Upper lobe of left lung (tissue), 4 donors: ENCODE measurements at regions not wholly inside any gene's neighbourhood (a gene's known extent, or its start where the extent isn't known, plus 50 kb on each side); places are given as distances from the start of the nearest gene placed in this dataset.

Experiments
- CTCF ChIP-seq, 6 experiments: fragments of 450-650 bp in 4 of 6; fragments of 200-600 bp in 2 of 6; sonication (generic) in 2 of 6; IDR thresholded peaks; one replicate each; pipeline ENCODE4 v1.5.1; 2016 to 2019; ENCODE audit warnings: antibody characterized with exemption in 6 of 6
- EP300 ChIP-seq, 4 donors: sonication (generic); formaldehyde crosslinking; IDR thresholded peaks; one replicate each; pipeline ENCODE4 v1.5.1; 2017; ENCODE audit warnings: antibody characterized with exemption in 4 of 4, control low read depth in 2 of 4
- POLR2A ChIP-seq, 4 donors: fragments of 450-650 bp; IDR thresholded peaks; one replicate each; pipeline ENCODE4 v1.5.1; 2016 to 2017; ENCODE audit warnings: antibody characterized with exemption in 4 of 4, mild to moderate bottlenecking in 2 of 4
- POLR2AphosphoS5 ChIP-seq, 2 donors: sonication (generic); formaldehyde crosslinking; IDR thresholded peaks; one replicate each; pipeline ENCODE4 v1.5.1; 2017; ENCODE audit warnings: antibody characterized with exemption in 2 of 2

- TF ChIP-seq CTCF (IDR thresholded peaks at IDR 0.05) = no peak
- TF ChIP-seq POLR2AphosphoS5 (IDR thresholded peaks at IDR 0.05) = no peak
- no peak for TF ChIP-seq EP300 (IDR thresholded peaks at IDR 0.05)
- no peak for TF ChIP-seq POLR2A (IDR thresholded peaks at IDR 0.05)
Measured at GRCh38 chr5:100709771-100710170, 174.6 kb downstream of the FAM174A start.
